GM12864 (cell line): ENCODE measurements at regions not wholly inside any gene's neighbourhood (a gene's known extent, or its start where the extent isn't known, plus 50 kb on each side); places are given as distances from the start of the nearest gene placed in this dataset.

Source experiments
- DNase-seq: peaks from one replicate; pipeline ENCODE4 v3.0.0-alpha.2; 2011; ENCODE audit warnings: low read depth
- H3K4me3 ChIP-seq: 2 replicates; pipeline ENCODE4 v1.5.1; 2011; ENCODE audit warnings: mild to moderate bottlenecking, low read depth, low read length, control low read depth
- CTCF ChIP-seq: IDR thresholded peaks from 2 replicates; pipeline ENCODE4 v1.5.1; 2011; ENCODE audit warnings: low read depth, mild to moderate bottlenecking, moderate library complexity, low read length, control low read depth, inconsistent platforms; ENCODE audit errors: missing control alignments

GRCh38 chr6:1122083-1122482 is 189.8 kb upstream of the FOXQ1 start:
- no peak overlapping the region for H3K4me3 ChIP-seq
- DNase-seq = no peak
- no peak for TF ChIP-seq CTCF

GRCh38 chr6:1118287-1118647 is 193.6 kb upstream of the FOXQ1 start:
- DNase-seq = no peak
- no peak overlapping the region for H3K4me3 ChIP-seq
- TF ChIP-seq CTCF = no peak

- no peak for DNase-seq
- no peak overlapping the region for H3K4me3 ChIP-seq
- TF ChIP-seq CTCF = no peak
Observed at GRCh38 chr6:1117530-1118286, 194.2 kb upstream of the FOXQ1 start.

GRCh38 chr6:1116149-1116548 is 195.7 kb upstream of the FOXQ1 start:
- no peak overlapping the region for H3K4me3 ChIP-seq
- no peak for TF ChIP-seq CTCF
- no peak for DNase-seq

GRCh38 chr6:1113916-1114540 is 197.9 kb upstream of the FOXQ1 start:
- no peak overlapping the region for H3K4me3 ChIP-seq
- TF ChIP-seq CTCF = no peak
- no peak for DNase-seq

GRCh38 chr6:1111361-1111760 is 200.5 kb upstream of the FOXQ1 start:
- H3K4me3 ChIP-seq = no peak overlapping the region
- no peak for TF ChIP-seq CTCF
- no peak for DNase-seq

- TF ChIP-seq CTCF = no peak
- H3K4me3 ChIP-seq = no peak overlapping the region
- DNase-seq = no peak
Observed at GRCh38 chr6:1110941-1111349, 201.0 kb upstream of the FOXQ1 start.
